Caco-2 (cell line): ENCODE measurements at regions not wholly inside any gene's neighbourhood (a gene's known extent, or its start where the extent isn't known, plus 50 kb on each side); places are given as distances from the start of the nearest gene placed in this dataset.

Experiments used
- BruUV-seq: library from RNA; stranded (reverse); fragments of 400-500 nt; replicated peaks from 2 replicates; lab custom pipeline; 2021; lab: Mats Ljungman, UMichigan
- CTCF ChIA-PET: fragments of 300-600 bp; sonication (Branson Sonifier 250); formaldehyde crosslinking; loops from one replicate; lab custom pipeline; 2022; ENCODE audit warnings: antibody characterized with exemption; lab: Charles Lee
- POLR2A ChIA-PET: fragments of 300-600 bp; sonication (Branson Sonifier 250); formaldehyde crosslinking; loops from one replicate; lab custom pipeline; 2022; ENCODE audit warnings: antibody characterized with exemption; lab: Charles Lee
- DNase-seq, 2 experiments: peaks; one replicate each; pipeline versions ENCODE4 v3.0.0 to v3.0.0-alpha.2; 2020 to 2022
- H3K27me3 ChIP-seq: replicated peaks from 2 replicates; pipeline ENCODE4 v1.6.0; 2011; ENCODE audit warnings: low read length; ENCODE audit not compliant: control insufficient read depth, insufficient read depth
- H3K36me3 ChIP-seq: 2 replicates; pipeline ENCODE4 v1.5.1; 2011; ENCODE audit warnings: low read length; ENCODE audit not compliant: control insufficient read depth, insufficient read depth
- H3K4me1 ChIP-seq: fragments of 250-450 bp; sonication (Bioruptor Pico); 2 replicates; pipeline ENCODE4 v1.5.1; 2020; ENCODE audit warnings: mild to moderate bottlenecking
- H3K4me3 ChIP-seq: 2 replicates; pipeline ENCODE4 v1.5.1; 2011; ENCODE audit warnings: low read depth, mild to moderate bottlenecking, control low read depth, low read length
- H3K9me3 ChIP-seq: fragments of 250-450 bp; sonication (Bioruptor Pico); 2 replicates; pipeline ENCODE4 v1.5.1; 2020; ENCODE audit warnings: mild to moderate bottlenecking, moderate library complexity
- H3K27ac Mint-ChIP-seq: one replicate; pipeline ENCODE4 v1.8.0; 2022; ENCODE audit warnings: mixed read lengths; ENCODE audit not compliant: unreplicated experiment
- H3K27me3 Mint-ChIP-seq: one replicate; pipeline ENCODE4 v1.8.0; 2022; ENCODE audit warnings: mixed read lengths; ENCODE audit not compliant: insufficient read depth, unreplicated experiment
- H3K36me3 Mint-ChIP-seq: one replicate; pipeline ENCODE4 v1.8.0; 2022; ENCODE audit warnings: mild to moderate bottlenecking, mixed read lengths; ENCODE audit not compliant: insufficient read depth, unreplicated experiment
- H3K4me1 Mint-ChIP-seq: one replicate; pipeline ENCODE4 v1.8.0; 2022; ENCODE audit warnings: low read depth, mixed read lengths; ENCODE audit not compliant: unreplicated experiment
- H3K4me3 Mint-ChIP-seq: one replicate; pipeline ENCODE4 v1.8.0; 2022; ENCODE audit warnings: mild to moderate bottlenecking, moderate library complexity, mixed read lengths; ENCODE audit not compliant: unreplicated experiment
- H3K9me3 Mint-ChIP-seq: one replicate; pipeline ENCODE4 v1.8.0; 2022; ENCODE audit warnings: mixed read lengths; ENCODE audit not compliant: unreplicated experiment
- intact Hi-C: fragments of 100-400 bp; cut with micrococcal nuclease; formaldehyde crosslinking; loops from one replicate; pipeline ENCODE4 v1.10.0; 2022; ENCODE audit not compliant: unreplicated experiment
- TF ChIP-seq, protein P1 (sequence below), 2 experiments: fragments of 200-600 bp in 1 of 2; IDR thresholded peaks; 1 replicate in 1 of 2; 2 replicates in 1 of 2; pipeline versions ENCODE4 v1.5.1 to v1.8.0; 2011 to 2022; ENCODE audit warnings: antibody characterized with exemption in 1 of 2, control low read depth in 1 of 2, inconsistent platforms in 1 of 2, low read depth in 1 of 2, low read length in 1 of 2, mild to moderate bottlenecking in 1 of 2, moderate library complexity in 1 of 2; ENCODE audit not compliant: insufficient read depth in 1 of 2, severe bottlenecking in 1 of 2, unreplicated experiment in 1 of 2

DNA sequence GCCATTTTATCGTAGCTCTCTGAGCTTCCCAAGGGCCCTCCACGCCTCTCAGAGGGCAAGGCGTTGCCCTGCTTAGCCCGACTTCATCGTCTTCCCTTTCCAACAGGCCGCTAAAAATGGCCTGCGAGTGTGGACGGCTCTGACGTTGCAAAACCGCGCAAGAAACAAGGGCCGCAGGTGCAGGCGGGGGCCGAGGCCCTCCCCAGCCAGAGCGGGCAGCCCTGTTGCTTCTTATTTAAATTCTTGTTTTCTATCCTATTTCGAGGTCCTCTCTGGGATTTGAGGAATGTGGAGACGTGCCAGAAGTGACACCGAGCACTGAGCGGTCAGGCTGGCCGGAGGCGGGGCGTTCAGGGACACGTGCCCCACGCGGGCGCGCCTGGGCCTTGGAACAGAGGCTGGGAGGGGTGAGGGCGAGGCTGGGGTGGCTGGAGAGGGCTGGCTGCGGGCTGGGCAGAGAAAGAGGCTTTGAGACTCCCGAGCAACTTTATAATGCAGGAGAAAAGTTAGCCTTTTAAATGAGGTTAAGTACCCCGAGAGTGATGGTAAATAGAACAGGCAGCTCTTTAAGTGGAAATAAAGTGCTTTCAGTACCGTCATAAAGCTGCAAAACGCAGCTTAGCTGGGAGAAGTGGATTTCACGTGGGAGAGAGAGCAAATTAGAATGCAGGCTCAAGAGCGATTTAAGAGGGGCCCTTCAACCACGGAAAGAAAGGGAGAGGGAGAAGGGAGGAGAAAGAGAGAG is 243.6 kb downstream of the AUH start:
- Histone ChIP-seq H3K36me3 (no peaks in the 10 kb centered on the region), H3K27me3 (no peaks in the 10 kb centered on the region), H3K4me3 (no peak overlapping the region), H3K9me3 (no peaks in the 10 kb centered on the region), H3K4me1 (no peaks in the 10 kb centered on the region)
- intact Hi-C loops, result no loop called here
- no TSS peak for BruUV-seq
- H3K4me3 Mint-ChIP-seq, result peak overlapping the region; percentile 45
- no peaks in the 10 kb centered on the region for H3K36me3 Mint-ChIP-seq
- TF ChIP-seq, protein P1, sequence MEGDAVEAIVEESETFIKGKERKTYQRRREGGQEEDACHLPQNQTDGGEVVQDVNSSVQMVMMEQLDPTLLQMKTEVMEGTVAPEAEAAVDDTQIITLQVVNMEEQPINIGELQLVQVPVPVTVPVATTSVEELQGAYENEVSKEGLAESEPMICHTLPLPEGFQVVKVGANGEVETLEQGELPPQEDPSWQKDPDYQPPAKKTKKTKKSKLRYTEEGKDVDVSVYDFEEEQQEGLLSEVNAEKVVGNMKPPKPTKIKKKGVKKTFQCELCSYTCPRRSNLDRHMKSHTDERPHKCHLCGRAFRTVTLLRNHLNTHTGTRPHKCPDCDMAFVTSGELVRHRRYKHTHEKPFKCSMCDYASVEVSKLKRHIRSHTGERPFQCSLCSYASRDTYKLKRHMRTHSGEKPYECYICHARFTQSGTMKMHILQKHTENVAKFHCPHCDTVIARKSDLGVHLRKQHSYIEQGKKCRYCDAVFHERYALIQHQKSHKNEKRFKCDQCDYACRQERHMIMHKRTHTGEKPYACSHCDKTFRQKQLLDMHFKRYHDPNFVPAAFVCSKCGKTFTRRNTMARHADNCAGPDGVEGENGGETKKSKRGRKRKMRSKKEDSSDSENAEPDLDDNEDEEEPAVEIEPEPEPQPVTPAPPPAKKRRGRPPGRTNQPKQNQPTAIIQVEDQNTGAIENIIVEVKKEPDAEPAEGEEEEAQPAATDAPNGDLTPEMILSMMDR (IDR thresholded peaks at IDR 0.05; ENCODE audit: insufficient read depth in 1 of 2, low read depth in 1 of 2, low read length in 1 of 2, severe bottlenecking in 1 of 2, unreplicated experiment in 1 of 2), result no peak
- POLR2A ChIA-PET, result no interaction called here
- DNase-seq, result peak in 1 of 2 experiments; percentile 49
- CTCF ChIA-PET, result no interaction called here
- H3K9me3 Mint-ChIP-seq, result no peaks in the 10 kb centered on the region
- H3K27me3 Mint-ChIP-seq, result no peaks in the 10 kb centered on the region
- no peaks in the 10 kb centered on the region for H3K4me1 Mint-ChIP-seq
- H3K27ac Mint-ChIP-seq, result no peak overlapping the region

DNA sequence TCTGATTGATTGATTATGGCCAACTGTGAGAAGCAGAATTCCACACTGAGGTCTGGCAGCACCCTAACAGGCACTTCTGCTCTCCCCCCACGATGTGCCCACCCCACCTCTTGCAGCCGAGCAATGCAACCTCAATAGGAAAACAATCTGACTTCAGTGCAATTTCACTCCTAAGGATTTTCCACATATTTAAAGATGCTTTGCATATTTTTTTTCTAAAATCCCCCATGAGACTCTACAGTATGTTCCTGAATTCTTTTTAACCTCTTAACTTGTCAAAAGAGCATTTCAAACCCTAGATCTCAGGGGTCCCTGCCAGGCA is 243.1 kb downstream of the AUH start:
- H3K27me3 ChIP-seq, result no peaks in the 10 kb centered on the region
- H3K36me3 ChIP-seq, result no peaks in the 10 kb centered on the region
- no TSS peak for BruUV-seq
- no peaks in the 10 kb centered on the region for H3K4me1 Mint-ChIP-seq
- H3K4me3 Mint-ChIP-seq, result no peak overlapping the region
- no peaks in the 10 kb centered on the region for H3K9me3 ChIP-seq
- H3K4me3 ChIP-seq, result no peak overlapping the region
- intact Hi-C loops, result no loop called here
- ChIA-PET CTCF (no interaction called here), POLR2A (no interaction called here)
- TF ChIP-seq, protein P1 (IDR thresholded peaks at IDR 0.05; ENCODE audit: insufficient read depth in 1 of 2, low read depth in 1 of 2, low read length in 1 of 2, severe bottlenecking in 1 of 2, unreplicated experiment in 1 of 2), result no peak
- no peaks in the 10 kb centered on the region for H3K27me3 Mint-ChIP-seq
- no peaks in the 10 kb centered on the region for H3K36me3 Mint-ChIP-seq
- DNase-seq, result no peak
- H3K4me1 ChIP-seq, result no peaks in the 10 kb centered on the region
- no peak overlapping the region for H3K27ac Mint-ChIP-seq
- no peaks in the 10 kb centered on the region for H3K9me3 Mint-ChIP-seq

- intact Hi-C loops, result no loop called here
- Mint-ChIP-seq H3K4me3 (no peak overlapping the region), H3K27me3 (no peaks in the 10 kb centered on the region), H3K36me3 (no peaks in the 10 kb centered on the region), H3K9me3 (no peaks in the 10 kb centered on the region), H3K4me1 (no peaks in the 10 kb centered on the region), H3K27ac (no peak overlapping the region)
- H3K4me1 ChIP-seq, result no peaks in the 10 kb centered on the region
- TF ChIP-seq, protein P1 (IDR thresholded peaks at IDR 0.05; ENCODE audit: insufficient read depth in 1 of 2, low read depth in 1 of 2, low read length in 1 of 2, severe bottlenecking in 1 of 2, unreplicated experiment in 1 of 2), result no peak
- no peak for DNase-seq
- POLR2A ChIA-PET, result no interaction called here
- no peaks in the 10 kb centered on the region for H3K36me3 ChIP-seq
- BruUV-seq, result no TSS peak
- no peaks in the 10 kb centered on the region for H3K9me3 ChIP-seq
- no peak overlapping the region for H3K4me3 ChIP-seq
- CTCF ChIA-PET, result no interaction called here
- H3K27me3 ChIP-seq, result no peaks in the 10 kb centered on the region
Measured at GRCh38 chr9:91119142-91119541, 242.6 kb downstream of the AUH start.
